ENCODE measurements at regions not wholly inside any gene's neighbourhood (a gene's known extent, or its start where the extent isn't known, plus 50 kb on each side); places are given as distances from the start of the nearest gene placed in this dataset.

GRCh38 chr17:27390540-27390939 is 65.7 kb upstream of the KSR1 start:
- no peak for DNase-seq (ENCODE audit: low read depth in 4 of 4, low spot score in 2 of 4)

DNA sequence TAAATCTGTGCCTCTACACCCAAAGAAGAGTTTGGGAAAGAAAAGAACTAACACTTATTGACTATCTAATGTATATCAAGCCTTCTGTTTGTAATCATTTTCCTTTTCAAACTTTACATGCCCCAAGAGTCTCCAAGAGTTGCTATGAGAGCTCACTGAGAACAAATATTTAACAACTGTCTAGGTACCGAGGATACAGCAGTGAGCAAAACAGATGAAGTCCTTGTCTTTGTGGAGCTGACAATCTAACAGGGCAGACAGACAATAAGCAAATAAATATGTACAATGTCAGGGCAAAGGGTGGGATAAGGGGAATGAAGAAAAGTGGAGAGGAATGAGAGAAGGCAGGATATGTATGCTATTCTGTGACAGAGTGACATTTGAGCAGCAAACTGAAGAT is 64.8 kb upstream of the KSR1 start:
- DNase-seq (ENCODE audit: low read depth in 4 of 4, low spot score in 2 of 4), result no peak

DNA sequence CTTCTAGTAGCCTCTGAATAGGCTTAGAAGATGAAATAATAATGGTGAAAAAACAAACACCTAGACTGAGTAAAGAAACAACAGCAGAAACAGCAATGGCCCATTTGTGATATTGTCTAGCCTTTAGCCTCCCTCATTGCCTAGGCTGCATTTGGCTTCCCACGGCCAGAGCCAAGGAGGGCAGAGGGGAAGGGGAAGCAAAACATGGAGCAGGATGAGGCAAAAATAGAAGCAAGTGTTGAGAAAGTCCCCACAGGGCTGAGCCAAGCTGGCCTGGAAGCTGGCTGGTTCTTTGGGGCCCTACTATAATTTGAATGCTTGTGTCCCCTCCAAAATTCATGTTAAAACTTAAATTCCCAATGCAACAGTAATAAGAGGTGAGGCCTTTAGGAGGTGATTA is 60.2 kb upstream of the KSR1 start:
- DNase-seq (ENCODE audit: low read depth in 4 of 4, low spot score in 2 of 4), result no peak

DNA sequence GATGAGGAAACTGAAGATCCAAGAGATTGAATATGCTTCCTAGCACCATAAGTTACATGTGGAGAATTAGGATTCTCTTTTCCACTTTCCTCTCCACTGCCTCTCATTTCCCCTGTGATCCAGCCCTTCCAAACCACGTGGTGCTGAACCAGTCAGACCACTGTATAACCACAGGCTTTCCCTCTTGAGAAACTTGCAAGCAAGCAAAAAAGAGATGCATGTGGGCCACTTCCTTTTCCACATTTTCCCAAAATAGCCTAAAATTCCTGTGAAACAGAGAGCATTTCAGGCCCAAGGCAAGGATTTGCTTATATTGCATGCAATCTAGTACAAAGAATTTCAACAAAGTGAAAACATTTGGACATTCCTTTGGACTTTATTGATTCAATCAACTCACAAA is 59.3 kb upstream of the KSR1 start:
- no peak for DNase-seq (ENCODE audit: low read depth in 4 of 4, low spot score in 2 of 4)

DNA sequence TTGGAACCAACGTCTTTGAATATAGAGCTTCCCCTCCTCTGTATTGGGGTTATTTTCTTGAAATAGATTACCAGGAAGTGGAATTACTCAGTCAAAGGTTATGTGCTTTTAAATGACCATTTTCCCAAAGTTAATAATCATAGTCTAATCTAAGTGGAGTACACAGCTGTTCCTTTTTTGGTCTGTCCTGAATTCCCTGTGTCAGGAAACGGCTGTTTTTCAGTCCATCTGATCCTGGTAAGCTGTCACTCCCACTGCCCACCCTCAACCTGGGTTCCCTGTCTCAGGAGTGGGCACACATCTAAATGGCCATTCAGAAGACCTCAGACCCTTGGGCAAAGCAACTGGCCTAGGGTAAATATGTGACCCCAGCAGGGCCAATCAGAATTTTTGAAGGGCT is 57.6 kb upstream of the KSR1 start:
- DNase-seq (ENCODE audit: low read depth in 4 of 4, low spot score in 2 of 4), result no peak

DNA sequence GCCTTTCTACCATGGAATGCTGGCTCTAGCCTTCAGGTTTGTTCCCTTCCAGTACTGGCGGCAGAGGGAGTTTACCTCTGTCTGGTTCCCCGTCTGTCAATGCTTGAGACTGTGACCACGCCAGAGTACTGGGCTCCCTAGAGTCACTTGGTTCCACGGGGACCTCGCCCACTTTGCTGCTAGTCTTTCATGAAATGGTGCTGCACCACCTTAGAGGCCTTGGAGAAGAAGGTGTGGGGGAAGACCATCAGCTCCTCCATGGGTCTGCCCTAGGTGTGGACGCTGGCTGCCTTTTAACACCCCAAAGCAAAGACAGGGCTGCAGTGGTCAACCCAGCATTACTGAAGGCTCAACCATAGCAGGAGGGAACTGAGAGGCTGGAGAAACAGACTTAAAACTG is 55.3 kb upstream of the KSR1 start:
- DNase-seq (ENCODE audit: low read depth in 4 of 4, low spot score in 2 of 4), result no peak

- DNase-seq (ENCODE audit: low read depth in 4 of 4, low spot score in 2 of 4), result no peak
These were observed 53.3 kb upstream of the KSR1 start for GRCh38 chr17:27402943-27403342.

DNA sequence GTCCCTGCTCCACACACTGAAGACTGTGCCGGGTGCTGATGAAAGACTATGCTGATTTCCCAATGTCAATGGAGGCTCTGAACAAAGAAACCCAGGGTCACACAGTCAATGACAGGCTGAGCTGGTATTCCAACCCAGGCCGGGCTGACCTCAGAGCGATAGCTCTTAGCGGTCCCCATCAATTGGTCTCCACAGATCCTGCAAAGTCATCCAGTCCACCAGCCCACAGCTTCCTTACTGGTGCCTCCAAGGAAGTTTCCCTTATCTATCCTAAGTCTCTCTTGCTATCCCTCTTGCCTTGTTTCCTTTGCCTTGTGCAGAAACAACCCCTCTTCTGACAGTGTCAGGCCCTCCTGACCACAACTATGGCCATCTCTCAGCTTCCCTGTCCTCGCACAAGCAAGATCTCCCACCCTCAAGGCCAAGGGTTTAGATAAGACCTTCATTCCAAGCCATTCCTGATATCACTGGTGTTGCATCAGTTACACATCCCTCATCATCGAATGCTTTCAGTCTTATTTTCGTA is 52.7 kb upstream of the KSR1 start:
- no peak for DNase-seq (ENCODE audit: low read depth in 4 of 4, low spot score in 2 of 4)

GRCh38 chr17:27404676-27405075 is 51.6 kb upstream of the KSR1 start:
- DNase-seq (ENCODE audit: low read depth in 4 of 4, low spot score in 2 of 4), result no peak
